HG02973 (cell line): ENCODE measurements at regions not wholly inside any gene's neighbourhood (a gene's known extent, or its start where the extent isn't known, plus 50 kb on each side); places are given as distances from the start of the nearest gene placed in this dataset.
A peak's percentile ranks its signal among the peaks of the same experiment; 100 is the strongest.

Experiments used
- ATAC-seq: cut with Tn5 transposase; IDR thresholded peaks from one replicate; pipeline ENCODE4 v1.9.1; 2021; ENCODE audit warnings: moderate library complexity; ENCODE audit not compliant: unreplicated experiment

GRCh38 chr4:142960867-142961644 is 115.0 kb upstream of the INPP4B start:
- no peak for ATAC-seq

GRCh38 chr4:142961866-142962265 is 115.8 kb upstream of the INPP4B start:
- no peak for ATAC-seq

GRCh38 chr4:142974328-142974727 is 128.2 kb upstream of the INPP4B start:
- ATAC-seq: no peak

- ATAC-seq: no peak
Observed at GRCh38 chr4:142975618-142976017, 129.5 kb upstream of the INPP4B start.

- ATAC-seq: no peak
Observed at GRCh38 chr4:142976482-142976881, 130.4 kb upstream of the INPP4B start.

GRCh38 chr4:142977182-142977581 is 131.1 kb upstream of the INPP4B start:
- ATAC-seq: no peak

GRCh38 chr4:142983065-142983464 is 137.0 kb upstream of the INPP4B start:
- ATAC-seq: no peak

- no peak for ATAC-seq
Observed at GRCh38 chr4:142983589-142983988, 137.5 kb upstream of the INPP4B start.

- ATAC-seq: no peak
Observed at GRCh38 chr4:142984871-142985585, 138.9 kb upstream of the INPP4B start.

- no peak for ATAC-seq
Observed at GRCh38 chr4:143016171-143016570, 168.5 kb upstream of the USP38 start.

- no peak for ATAC-seq
Observed at GRCh38 chr4:143017210-143017609, 167.5 kb upstream of the USP38 start.

GRCh38 chr4:143019351-143019750 is 165.4 kb upstream of the USP38 start:
- ATAC-seq: no peak

GRCh38 chr4:143021384-143021783 is 163.3 kb upstream of the USP38 start:
- peak; percentile 81 for ATAC-seq

GRCh38 chr4:143023239-143023918 is 161.3 kb upstream of the USP38 start:
- ATAC-seq: no peak

- peak; percentile 41 for ATAC-seq
Observed at GRCh38 chr4:143025081-143025704, 159.5 kb upstream of the USP38 start.

GRCh38 chr4:143026459-143027170 is 158.1 kb upstream of the USP38 start:
- ATAC-seq: no peak

- no peak for ATAC-seq
Observed at GRCh38 chr4:143035661-143036060, 149.1 kb upstream of the USP38 start.

GRCh38 chr4:143036443-143036842 is 148.3 kb upstream of the USP38 start:
- no peak for ATAC-seq

- no peak for ATAC-seq
Observed at GRCh38 chr4:143046454-143046853, 138.3 kb upstream of the USP38 start.

- ATAC-seq: no peak
Observed at GRCh38 chr4:143046906-143047305, 137.8 kb upstream of the USP38 start.

GRCh38 chr4:143054971-143055370 is 129.7 kb upstream of the USP38 start:
- no peak for ATAC-seq
